ENCODE measurements at regions not wholly inside any gene's neighbourhood (a gene's known extent, or its start where the extent isn't known, plus 50 kb on each side); places are given as distances from the start of the nearest gene placed in this dataset.

- H3K9ac ChIP-seq (ENCODE audit: control insufficient read depth, extremely low read depth, insufficient read depth, low read length), result no peak overlapping the region
- no peaks in the 10 kb centered on the region for H3K36me3 ChIP-seq (ENCODE audit: control insufficient read depth in 2 of 2, extremely low read depth in 1 of 2, insufficient read depth in 2 of 2, low read length in 2 of 2)
- H2AFZ ChIP-seq (ENCODE audit: control insufficient read depth, low read length), result no peak overlapping the region
- no peak overlapping the region for H3K4me3 ChIP-seq (ENCODE audit: control insufficient read depth in 2 of 3, extremely low read depth in 1 of 3, insufficient read depth in 2 of 3, low read depth in 1 of 3, low read length in 3 of 3)
- dilution Hi-C loops (cut with MboI; ENCODE audit: extremely low pct_ligation_motif_present, low sequenced_read_pairs), result no loop called here
- H3K4me2 ChIP-seq (ENCODE audit: control insufficient read depth, extremely low read depth, insufficient read depth, low read depth, low read length), result no peak overlapping the region
- H3K4me1 ChIP-seq (ENCODE audit: control insufficient read depth, extremely low read depth, insufficient read depth, low read length), result peaks cover 9% of the 10 kb centered on the region
- no peak overlapping the region for H3K27ac ChIP-seq (ENCODE audit: control insufficient read depth, insufficient read depth, low read length)
- TF ChIP-seq CTCF (optimal IDR thresholded peaks at IDR 0.05 in 1 of 3, IDR thresholded peaks at IDR 0.05 in 1 of 3, conservative IDR thresholded peaks at IDR 0.05 in 1 of 3; ENCODE audit: extremely low read depth in 1 of 3, insufficient read depth in 2 of 3, low read length in 3 of 3) (no peak), EZH2 (IDR thresholded peaks at IDR 0.05; ENCODE audit: low read length) (no peak)
- no peaks in the 10 kb centered on the region for H4K20me1 ChIP-seq (ENCODE audit: control insufficient read depth, extremely low read depth, insufficient read depth, low read length)
- DNase-seq (ENCODE audit: low read depth, low spot score) (no peak), FAIRE-seq (no peak)
- no peaks in the 10 kb centered on the region for H3K9me1 ChIP-seq (ENCODE audit: control insufficient read depth, extremely low read depth, insufficient read depth, low read length)
- H3K9me3 ChIP-seq (ENCODE audit: control insufficient read depth, low read depth, low read length), result no peaks in the 10 kb centered on the region
- H3K27me3 ChIP-seq (ENCODE audit: control insufficient read depth, extremely low read depth, insufficient read depth, low read length), result no peaks in the 10 kb centered on the region
- no peaks in the 10 kb centered on the region for H3K79me2 ChIP-seq (ENCODE audit: control insufficient read depth, insufficient read depth, low read length)
Measured at GRCh38 chr15:94749811-94750617, 518.7 kb downstream of the MCTP2 start.

GRCh38 chr15:94760348-94760747 is 529.0 kb downstream of the MCTP2 start:
- Histone ChIP-seq H3K27me3 (ENCODE audit: control insufficient read depth, extremely low read depth, insufficient read depth, low read length) (no peaks in the 10 kb centered on the region), H3K4me1 (ENCODE audit: control insufficient read depth, extremely low read depth, insufficient read depth, low read length) (no peaks in the 10 kb centered on the region), H3K4me2 (ENCODE audit: control insufficient read depth, extremely low read depth, insufficient read depth, low read depth, low read length) (no peak overlapping the region), H3K9ac (ENCODE audit: control insufficient read depth, extremely low read depth, insufficient read depth, low read length) (no peak overlapping the region), H3K79me2 (ENCODE audit: control insufficient read depth, insufficient read depth, low read length) (no peaks in the 10 kb centered on the region), H3K36me3 (ENCODE audit: control insufficient read depth in 2 of 2, extremely low read depth in 1 of 2, insufficient read depth in 2 of 2, low read length in 2 of 2) (no peaks in the 10 kb centered on the region), H3K9me1 (ENCODE audit: control insufficient read depth, extremely low read depth, insufficient read depth, low read length) (no peaks in the 10 kb centered on the region), H3K27ac (ENCODE audit: control insufficient read depth, insufficient read depth, low read length) (no peak overlapping the region), H2AFZ (ENCODE audit: control insufficient read depth, low read length) (no peak overlapping the region), H3K9me3 (ENCODE audit: control insufficient read depth, low read depth, low read length) (no peaks in the 10 kb centered on the region), H3K4me3 (ENCODE audit: control insufficient read depth in 2 of 3, extremely low read depth in 1 of 3, insufficient read depth in 2 of 3, low read depth in 1 of 3, low read length in 3 of 3) (no peak overlapping the region), H4K20me1 (ENCODE audit: control insufficient read depth, extremely low read depth, insufficient read depth, low read length) (no peaks in the 10 kb centered on the region)
- DNase-seq (ENCODE audit: low read depth, low spot score) (no peak), FAIRE-seq (no peak)
- TF ChIP-seq EZH2 (IDR thresholded peaks at IDR 0.05; ENCODE audit: low read length) (no peak), CTCF (optimal IDR thresholded peaks at IDR 0.05 in 1 of 3, IDR thresholded peaks at IDR 0.05 in 1 of 3, conservative IDR thresholded peaks at IDR 0.05 in 1 of 3; ENCODE audit: extremely low read depth in 1 of 3, insufficient read depth in 2 of 3, low read length in 3 of 3) (no peak)
- dilution Hi-C loops (cut with MboI; ENCODE audit: extremely low pct_ligation_motif_present, low sequenced_read_pairs), result no loop called here

Measured in keratinocyte (primary cell).